ENCODE measurements at regions not wholly inside any gene's neighbourhood (a gene's known extent, or its start where the extent isn't known, plus 50 kb on each side); places are given as distances from the start of the nearest gene placed in this dataset.

DNA sequence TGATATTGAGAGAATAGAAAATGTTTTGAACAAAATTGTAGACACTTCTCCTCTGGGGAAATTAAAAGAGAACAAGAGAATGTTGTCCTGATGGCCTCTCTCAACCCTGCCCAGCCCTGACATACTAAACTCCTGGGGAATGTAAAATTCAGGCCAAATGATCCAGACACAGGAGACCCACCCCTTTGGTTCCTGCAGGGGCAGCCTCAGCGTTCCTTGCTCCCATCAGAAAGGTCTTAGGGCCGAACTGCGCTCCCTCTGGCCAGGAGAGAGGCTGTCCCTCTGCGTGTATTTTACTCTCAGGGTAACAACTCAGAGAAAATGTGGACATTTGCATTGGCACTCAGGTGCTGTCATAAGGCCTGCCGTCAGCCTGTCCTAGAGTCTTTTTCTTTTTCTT is 616.3 kb upstream of the KLF4 start:
- no peak overlapping the region for H3K27ac ChIP-seq
- no peak for DNase-seq
- H3K9me3 ChIP-seq = no peaks in the 10 kb centered on the region
- no peaks in the 10 kb centered on the region for H3K36me3 ChIP-seq
- WGBS, 2 donors = 74 to 81% methylated on average over 5 of the region's 5 CpGs
- H3K4me1 ChIP-seq = peaks cover 0 to 6% (median 0%) of the 10 kb centered on the region in 4 donors
- intact Hi-C loops (cut with DNase I) = no loop called here
- H3K27me3 ChIP-seq = no peaks in the 10 kb centered on the region
- no peak overlapping the region for H3K4me3 ChIP-seq
- TF ChIP-seq POLR2A (IDR thresholded peaks at IDR 0.05) = no peak
- TF ChIP-seq POLR2AphosphoS5 (IDR thresholded peaks at IDR 0.05) = no peak
- TF ChIP-seq CTCF (IDR thresholded peaks at IDR 0.05) = no peak
- TF ChIP-seq EP300 (IDR thresholded peaks at IDR 0.05) = no peak

DNA sequence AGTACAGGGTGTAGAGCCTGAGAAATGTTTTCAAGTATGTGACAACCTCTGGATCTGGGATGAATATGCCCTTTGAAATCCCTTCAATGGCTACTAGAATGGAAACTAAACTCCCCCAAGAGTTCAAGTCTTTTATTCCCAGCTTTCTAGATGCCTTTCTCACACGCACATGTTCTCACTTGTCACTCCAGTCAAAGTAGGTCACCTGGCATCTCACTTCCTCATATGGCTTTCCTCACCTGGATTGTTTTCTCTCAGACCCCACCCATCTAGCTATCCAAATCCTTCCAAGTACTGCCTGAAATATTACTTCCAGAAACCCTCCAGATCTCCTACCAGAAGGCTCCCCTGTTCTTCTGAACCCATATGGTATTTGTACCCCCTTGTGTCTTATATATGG is 615.4 kb upstream of the KLF4 start:
- H3K9me3 ChIP-seq = no peaks in the 10 kb centered on the region
- no peak overlapping the region for H3K27ac ChIP-seq
- no peaks in the 10 kb centered on the region for H3K36me3 ChIP-seq
- intact Hi-C loops (cut with DNase I) = no loop called here
- TF ChIP-seq POLR2A (IDR thresholded peaks at IDR 0.05) (no peak), EP300 (IDR thresholded peaks at IDR 0.05) (no peak), POLR2AphosphoS5 (IDR thresholded peaks at IDR 0.05) (no peak), CTCF (IDR thresholded peaks at IDR 0.05) (no peak)
- no peaks in the 10 kb centered on the region for H3K27me3 ChIP-seq
- 31 to 77% methylated on average over 1 of the region's 1 CpG for WGBS, 2 donors
- DNase-seq = no peak
- peaks cover 0 to 6% (median 0%) of the 10 kb centered on the region in 4 donors for H3K4me1 ChIP-seq
- no peak overlapping the region for H3K4me3 ChIP-seq

DNA sequence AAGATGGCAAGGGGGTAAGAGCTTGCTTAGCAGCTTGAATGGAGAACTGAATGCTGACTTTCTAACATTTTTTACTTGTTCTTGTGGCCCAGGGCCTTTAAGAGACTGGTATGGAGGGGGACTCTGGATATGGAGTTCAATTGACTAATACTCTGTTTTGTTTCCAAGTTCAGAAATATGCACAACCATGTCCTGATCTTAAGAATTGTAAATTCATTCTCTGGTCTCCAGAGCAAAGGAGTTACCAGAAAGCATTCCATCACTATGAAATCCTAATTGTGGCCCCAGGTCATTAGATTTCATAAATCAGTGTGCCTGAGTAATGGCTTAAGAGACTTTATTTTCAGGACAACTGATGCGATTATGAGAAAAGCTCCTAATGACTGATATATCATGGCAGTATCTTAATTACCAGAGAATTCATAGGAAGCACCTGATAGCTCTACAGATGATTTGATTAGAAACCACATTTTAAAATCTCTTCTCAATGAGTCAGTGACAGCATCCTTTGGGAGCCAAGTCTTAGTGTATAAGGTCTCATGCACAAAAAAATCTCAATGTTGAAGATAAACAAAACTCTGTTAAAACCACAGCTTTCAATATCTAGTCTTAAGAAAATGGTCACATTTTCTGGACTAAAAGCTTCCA is 613.6 kb upstream of the KLF4 start:
- no peak for DNase-seq
- Histone ChIP-seq H3K27ac (no peak overlapping the region), H3K9me3 (no peaks in the 10 kb centered on the region), H3K4me3 (no peak overlapping the region), H3K4me1 (no peaks in the 10 kb centered on the region), H3K27me3 (no peaks in the 10 kb centered on the region), H3K36me3 (no peaks in the 10 kb centered on the region)
- TF ChIP-seq POLR2AphosphoS5 (IDR thresholded peaks at IDR 0.05) (no peak), POLR2A (IDR thresholded peaks at IDR 0.05) (no peak)
- 92 to 95% methylated on average over 1 of the region's 1 CpG for WGBS, 2 donors
- intact Hi-C loops (cut with DNase I) = no loop called here

GRCh38 chr9:108101410-108101809 is 611.8 kb upstream of the KLF4 start:
- Histone ChIP-seq H3K4me1 (no peaks in the 10 kb centered on the region), H3K9me3 (no peaks in the 10 kb centered on the region), H3K4me3 (no peak overlapping the region), H3K36me3 (no peaks in the 10 kb centered on the region), H3K27me3 (no peaks in the 10 kb centered on the region), H3K27ac (no peak overlapping the region)
- TF ChIP-seq CTCF (IDR thresholded peaks at IDR 0.05) (no peak), POLR2AphosphoS5 (IDR thresholded peaks at IDR 0.05) (no peak), EP300 (IDR thresholded peaks at IDR 0.05) (no peak), POLR2A (IDR thresholded peaks at IDR 0.05) (no peak)
- no peak for DNase-seq
- intact Hi-C loops (cut with DNase I) = no loop called here
- 86 to 90% methylated on average over 1 of the region's 1 CpG for WGBS, 2 donors

DNA sequence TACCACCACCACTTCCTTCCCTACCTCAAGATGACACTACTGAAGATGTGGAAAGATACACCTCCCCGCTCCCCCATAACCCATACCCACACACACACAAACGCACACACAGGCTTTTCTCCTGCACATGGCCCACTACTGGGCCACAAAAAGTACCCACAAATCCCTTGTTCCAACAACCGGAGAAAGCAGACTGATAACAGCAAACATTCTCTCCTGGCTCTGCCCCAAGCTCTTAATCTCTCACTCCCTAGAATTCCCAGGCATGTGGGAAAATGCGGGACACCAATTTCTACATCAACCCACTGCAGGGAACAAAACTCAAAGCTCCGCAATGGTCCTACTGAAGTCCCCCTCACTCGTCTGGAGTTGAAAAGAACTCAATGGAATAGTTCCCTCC is 611.0 kb upstream of the KLF4 start:
- no peak overlapping the region for H3K4me3 ChIP-seq
- H3K27me3 ChIP-seq = no peaks in the 10 kb centered on the region
- intact Hi-C loops (cut with DNase I) = no loop called here
- no peaks in the 10 kb centered on the region for H3K36me3 ChIP-seq
- 63 to 75% methylated on average over 6 of the region's 6 CpGs for WGBS, 2 donors
- no peaks in the 10 kb centered on the region for H3K9me3 ChIP-seq
- TF ChIP-seq POLR2AphosphoS5 (IDR thresholded peaks at IDR 0.05) (no peak), EP300 (IDR thresholded peaks at IDR 0.05) (no peak), CTCF (IDR thresholded peaks at IDR 0.05) (no peak), POLR2A (IDR thresholded peaks at IDR 0.05) (no peak)
- no peak for DNase-seq
- H3K27ac ChIP-seq = no peak overlapping the region
- H3K4me1 ChIP-seq = no peaks in the 10 kb centered on the region
